GM18511 (cell line): ENCODE measurements at regions not wholly inside any gene's neighbourhood (a gene's known extent, or its start where the extent isn't known, plus 50 kb on each side); places are given as distances from the start of the nearest gene placed in this dataset.
"Not testable (repeated sequence)": the region's sequence is repeated elsewhere in the genome, so short reads cannot be mapped to it uniquely, and the experiment has no call there.

Source experiments
- ATAC-seq: cut with Tn5 transposase; IDR thresholded peaks from one replicate; pipeline ENCODE4 v1.9.1; 2021; ENCODE audit warnings: mild to moderate bottlenecking, moderate library complexity; ENCODE audit not compliant: unreplicated experiment

GRCh38 chr7:156022483-156023459 lies 210.5 kb upstream of the SHH start:
- no peak for ATAC-seq

- ATAC-seq = no peak
These were observed 209.2 kb upstream of the SHH start for GRCh38 chr7:156021471-156021870.

DNA sequence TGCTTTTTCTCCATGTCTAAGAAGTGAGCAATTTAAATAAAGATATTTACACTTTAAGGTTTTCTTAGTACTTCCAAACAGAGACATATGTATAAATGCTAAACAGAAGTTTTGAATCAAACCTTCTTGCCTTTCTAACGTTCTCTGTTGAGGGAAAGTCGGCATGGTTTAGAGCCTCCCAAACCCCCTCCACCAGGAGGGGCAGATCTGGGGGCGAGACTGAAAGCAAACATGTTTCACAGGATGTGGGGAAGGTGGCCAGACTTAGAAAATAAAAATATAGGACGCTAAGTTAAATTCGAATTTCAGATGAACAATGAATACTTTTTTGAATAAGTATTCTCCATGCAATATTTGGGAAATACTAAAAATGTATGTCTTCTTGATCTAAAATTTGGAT lies 208.3 kb upstream of the SHH start:
- no peak for ATAC-seq

DNA sequence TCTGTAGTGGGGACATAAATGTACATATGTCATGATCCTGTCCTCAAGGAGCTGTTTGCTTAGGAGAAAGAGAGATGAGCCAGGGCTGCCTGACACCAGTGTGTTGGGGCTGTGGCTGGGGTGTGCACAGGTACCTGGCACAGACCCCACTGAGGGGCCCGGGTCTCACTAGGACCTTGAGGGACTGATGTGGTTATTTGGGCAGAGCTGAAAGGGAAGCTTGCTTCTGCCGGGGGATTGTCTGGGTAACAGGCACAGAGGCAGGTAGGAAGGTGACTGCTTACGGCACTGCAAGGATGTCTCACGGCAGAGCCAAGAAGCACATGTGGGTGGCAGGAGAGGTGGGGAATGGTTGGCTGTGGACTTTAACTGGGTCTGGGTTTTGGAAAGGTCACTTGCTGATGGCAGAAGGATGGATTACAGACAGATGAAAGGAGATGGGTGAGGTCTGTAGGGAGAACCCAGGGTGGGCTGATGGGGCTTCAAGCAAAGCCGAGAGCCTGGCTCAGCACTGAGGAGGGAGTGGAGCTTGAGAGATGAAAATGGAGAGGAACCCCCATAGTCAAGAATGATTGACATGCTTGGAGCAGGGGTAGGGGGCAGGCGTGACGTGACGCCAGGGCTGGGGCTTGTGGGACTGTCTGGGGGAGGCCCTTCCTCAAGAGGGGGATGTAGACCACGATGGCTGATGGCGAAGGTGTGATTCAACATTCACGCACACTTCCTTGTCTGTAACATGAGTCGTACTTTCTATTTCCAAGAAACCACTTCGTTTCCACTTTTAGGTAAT lies 207.7 kb upstream of the SHH start:
- no peak for ATAC-seq

GRCh38 chr7:156019308-156019707 lies 207.0 kb upstream of the SHH start:
- ATAC-seq = no peak

GRCh38 chr7:156017916-156018700 lies 205.8 kb upstream of the SHH start:
- ATAC-seq = no peak

GRCh38 chr7:156017431-156017830 lies 205.2 kb upstream of the SHH start:
- ATAC-seq = no peak

DNA sequence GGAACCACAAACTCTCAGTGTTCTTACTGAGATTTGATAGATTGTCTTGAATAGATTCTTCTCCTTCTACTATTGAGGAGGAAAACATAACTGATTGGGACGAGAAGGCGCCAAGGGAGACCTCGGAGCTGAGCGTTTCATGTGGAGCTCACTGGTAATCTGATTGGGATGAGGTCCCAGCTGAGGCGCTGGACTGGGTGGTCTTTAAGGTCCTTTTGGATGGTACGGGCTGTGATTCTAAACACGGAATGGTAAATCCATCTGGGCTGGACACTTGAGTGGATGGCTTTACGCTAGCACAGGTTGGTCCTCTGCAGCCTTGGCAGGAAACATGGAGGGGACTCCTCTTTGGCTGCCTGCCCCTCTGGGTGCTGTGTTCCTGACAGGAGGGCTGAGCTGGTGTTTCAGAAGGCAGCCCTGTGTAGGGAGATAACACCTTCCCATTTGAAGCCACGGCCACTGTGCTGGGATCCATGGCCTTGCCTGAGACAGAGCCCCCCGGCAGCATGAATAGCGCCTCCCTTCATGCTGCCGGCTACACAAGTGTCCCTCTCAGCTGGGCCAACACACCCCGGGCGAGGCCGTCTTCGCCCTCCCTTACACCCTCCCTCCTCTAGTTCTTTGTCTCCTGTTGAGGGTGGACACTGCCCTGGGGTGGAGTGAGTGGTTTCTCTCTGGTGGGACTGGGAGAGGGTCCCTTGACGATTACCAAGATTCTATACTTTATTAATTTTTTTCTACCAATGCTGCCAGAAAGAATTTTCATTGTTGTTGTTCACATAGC lies 203.2 kb upstream of the SHH start:
- ATAC-seq = no peak

DNA sequence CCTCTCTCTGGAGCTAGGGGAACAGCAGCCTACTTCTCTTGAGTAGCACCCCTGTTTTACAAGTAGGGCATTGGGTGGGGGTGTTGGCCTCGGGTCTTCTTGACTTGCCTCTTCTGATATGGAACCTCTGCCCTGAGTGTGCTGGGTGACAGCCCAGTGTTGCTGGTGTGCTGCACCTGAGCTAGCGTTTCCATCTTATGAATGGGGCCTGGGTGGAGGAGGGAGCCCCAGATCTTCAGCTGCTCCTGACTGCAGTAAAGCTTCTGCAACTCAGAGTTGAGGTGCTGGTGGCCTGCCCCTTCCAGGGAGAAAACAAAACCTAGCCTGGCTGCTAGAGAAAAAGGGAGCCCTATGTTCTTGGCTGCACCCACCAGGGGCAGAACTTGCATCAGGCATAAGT lies 202.5 kb upstream of the SHH start:
- ATAC-seq = no peak

GRCh38 chr7:156014201-156014600 lies 201.9 kb upstream of the SHH start:
- peak; percentile 73 for ATAC-seq

DNA sequence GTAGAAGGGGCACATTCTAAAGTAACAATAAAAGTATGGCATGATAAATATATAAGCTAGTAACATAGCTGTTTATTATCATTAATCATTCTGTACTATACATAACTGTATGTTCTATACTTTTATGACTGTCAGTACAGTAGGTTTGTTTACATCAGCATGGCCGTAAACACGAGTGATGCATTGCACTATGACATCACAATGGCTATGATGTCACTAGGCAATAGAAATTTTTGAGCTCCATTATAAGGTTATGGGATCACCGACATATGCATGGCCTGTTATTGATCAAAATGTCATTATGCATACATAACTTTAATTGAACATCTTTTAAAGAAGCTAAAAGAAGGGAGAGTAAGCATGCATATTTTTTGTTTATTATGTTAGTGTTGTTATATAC lies 200.1 kb upstream of the SHH start:
- ATAC-seq = no peak

GRCh38 chr7:156009569-156009968 lies 197.3 kb upstream of the SHH start:
- no peak for ATAC-seq

- ATAC-seq = not testable (repeated sequence)
These were observed 194.6 kb upstream of the SHH start for GRCh38 chr7:156006876-156007275.

- no peak for ATAC-seq
These were observed 193.8 kb upstream of the SHH start for GRCh38 chr7:156006024-156006423.

GRCh38 chr7:156005202-156005691 lies 193.0 kb upstream of the SHH start:
- ATAC-seq = no peak

DNA sequence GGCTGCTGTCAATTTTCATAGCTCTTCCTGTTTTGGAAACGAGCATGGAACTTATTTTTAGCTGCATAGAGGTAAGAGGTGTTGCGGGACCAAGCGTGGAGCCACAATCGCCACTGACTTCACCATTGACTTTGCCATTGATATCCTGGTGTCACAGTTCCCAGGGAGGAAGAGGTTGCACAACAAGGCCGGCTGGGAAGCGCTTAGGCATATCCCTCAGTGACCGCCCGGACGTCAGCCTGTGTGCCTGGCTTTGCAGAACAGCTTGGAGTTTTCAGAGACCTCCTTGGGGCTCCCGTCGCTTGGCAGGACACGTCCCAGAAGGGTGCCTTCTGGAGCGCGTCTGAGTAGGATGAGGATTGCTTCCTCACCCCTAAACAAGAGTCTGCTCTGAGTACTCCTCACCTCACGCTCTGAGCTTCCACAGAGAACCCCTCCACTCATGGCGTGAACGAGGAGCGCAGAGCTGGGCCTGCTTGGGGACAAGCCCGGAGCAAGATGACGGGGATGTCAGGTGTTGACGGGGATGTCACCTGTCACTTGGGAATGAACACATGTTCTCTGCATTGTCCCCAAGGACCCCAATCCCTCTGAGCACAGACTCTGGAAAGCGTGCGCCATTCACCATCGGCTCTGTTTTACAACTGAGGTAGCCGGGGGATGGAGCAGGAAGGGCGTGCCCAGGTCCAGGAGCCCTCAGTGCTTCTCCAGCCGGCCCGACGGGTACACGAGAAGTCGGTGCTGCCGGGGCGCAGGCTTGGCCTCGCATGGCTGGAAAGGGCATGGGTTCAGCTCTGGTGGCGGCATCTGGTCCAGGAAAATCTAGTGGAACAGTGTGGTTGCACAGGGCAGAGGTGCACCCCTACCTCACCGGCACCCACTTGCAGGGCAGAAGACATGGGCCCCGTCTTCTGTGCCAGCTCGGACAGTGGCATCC lies 192.3 kb upstream of the SHH start:
- ATAC-seq = no peak

GRCh38 chr7:156003220-156004162 lies 191.2 kb upstream of the SHH start:
- no peak for ATAC-seq
